ENCODE measurements at regions not wholly inside any gene's neighbourhood (a gene's known extent, or its start where the extent isn't known, plus 50 kb on each side); places are given as distances from the start of the nearest gene placed in this dataset.

- Histone ChIP-seq H3K9me3 (ENCODE audit: control insufficient read depth in 1 of 2, insufficient read depth in 1 of 2, low read depth in 1 of 2, low read length in 2 of 2) (no peaks in the 10 kb centered on the region), H3K27ac (ENCODE audit: low read depth, low read length) (no peak overlapping the region), H3K36me3 (ENCODE audit: control insufficient read depth in 1 of 2, insufficient read depth in 2 of 2, low read length in 2 of 2) (no peaks in the 10 kb centered on the region), H3K79me2 (ENCODE audit: insufficient read depth, low read length) (no peaks in the 10 kb centered on the region), H3K4me3 (replicated peaks in 1 of 2; ENCODE audit: low read depth in 1 of 2, low read length in 2 of 2) (no peak overlapping the region), H3K27me3 (ENCODE audit: insufficient read depth, low read length) (no peaks in the 10 kb centered on the region), H4K20me1 (ENCODE audit: insufficient read depth) (no peaks in the 10 kb centered on the region), H3K9me2 (ENCODE audit: insufficient read depth) (no peaks in the 10 kb centered on the region), H3K9ac (ENCODE audit: low read length) (no peak overlapping the region), H3K4me2 (ENCODE audit: low read length) (no peak overlapping the region), H2AFZ (ENCODE audit: low read depth, low read length, poor library complexity, severe bottlenecking) (no peak overlapping the region), H3K4me1 (ENCODE audit: control insufficient read depth in 1 of 2, insufficient read depth in 2 of 2, low read length in 2 of 2) (no peaks in the 10 kb centered on the region)
- ChIA-PET POLR2A (no interaction called here), RAD21 (ENCODE audit: low non-redundant PET in 1 of 2, low total read pairs in 2 of 2, uncharacterized antibody in 2 of 2, unreplicated experiment in 2 of 2) (no interaction called here), CTCF (no interaction called here)
- DNase-seq (ENCODE audit: low read depth, low spot score): no peak
- TF ChIP-seq MAX (IDR thresholded peaks at IDR 0.05) (no peak), EZH2phosphoT487 (IDR thresholded peaks at IDR 0.05; ENCODE audit: borderline replicate concordance) (no peak), CEBPB (IDR thresholded peaks at IDR 0.05; ENCODE audit: low read depth) (no peak), POLR2A (IDR thresholded peaks at IDR 0.05; ENCODE audit: borderline replicate concordance, extremely low read depth, insufficient read depth, insufficient read length) (no peak), CTCF (IDR thresholded peaks at IDR 0.05 in 2 of 3, conservative IDR thresholded peaks at IDR 0.05 in 1 of 3; ENCODE audit: borderline replicate concordance in 1 of 3, insufficient read depth in 1 of 3, low read depth in 2 of 3, low read length in 2 of 3) (no peak), FOSL1 (IDR thresholded peaks at IDR 0.05; ENCODE audit: low read depth) (no peak), RAD21 (IDR thresholded peaks at IDR 0.05; ENCODE audit: low read depth) (no peak), EGR1 (IDR thresholded peaks at IDR 0.05; ENCODE audit: low read depth) (no peak), POLR2AphosphoS5 (IDR thresholded peaks at IDR 0.05; ENCODE audit: low read depth, low read length) (no peak), ELF1 (IDR thresholded peaks at IDR 0.05; ENCODE audit: borderline replicate concordance, low read depth) (no peak), EZH2 (IDR thresholded peaks at IDR 0.05) (no peak), YY1 (IDR thresholded peaks at IDR 0.05; ENCODE audit: extremely low read depth, insufficient replicate concordance, low read depth, low read length) (no peak), TCF7L2 (IDR thresholded peaks at IDR 0.05; ENCODE audit: borderline replicate concordance, extremely low read depth, insufficient read depth, insufficient read length) (no peak), REST (IDR thresholded peaks at IDR 0.05; ENCODE audit: low read depth) (no peak), ATF3 (IDR thresholded peaks at IDR 0.05) (no peak), JUND (IDR thresholded peaks at IDR 0.05) (no peak), ZFX (IDR thresholded peaks at IDR 0.05) (no peak), CBX3 (IDR thresholded peaks at IDR 0.05; ENCODE audit: low read depth) (no peak), ZBTB33 (IDR thresholded peaks at IDR 0.05; ENCODE audit: extremely low read depth, insufficient replicate concordance, low read length) (no peak), SP1 (IDR thresholded peaks at IDR 0.05; ENCODE audit: low read depth) (no peak)
- no peak for ATAC-seq
- intact Hi-C loops (cut with micrococcal nuclease): no loop called here
- BruUV-seq (replicated peaks): no TSS peak
Observed at GRCh38 chr11:88433536-88434230, 96.1 kb upstream of the CTSC start.

Measured in HCT116 (cell line).